22Rv1 (cell line): ENCODE measurements at regions not wholly inside any gene's neighbourhood (a gene's known extent, or its start where the extent isn't known, plus 50 kb on each side); places are given as distances from the start of the nearest gene placed in this dataset.

Experiments used
- ZFX ChIP-seq: fragments of 450-650 bp; IDR thresholded peaks from 2 replicates; pipeline ENCODE4 v1.6.1; 2017; ENCODE audit warnings: antibody characterized with exemption, borderline replicate concordance
- TF ChIP-seq, protein P1 (sequence below): fragments of 450-650 bp; IDR thresholded peaks from 2 replicates; pipeline ENCODE4 v1.5.1; 2017; ENCODE audit warnings: mild to moderate bottlenecking

DNA sequence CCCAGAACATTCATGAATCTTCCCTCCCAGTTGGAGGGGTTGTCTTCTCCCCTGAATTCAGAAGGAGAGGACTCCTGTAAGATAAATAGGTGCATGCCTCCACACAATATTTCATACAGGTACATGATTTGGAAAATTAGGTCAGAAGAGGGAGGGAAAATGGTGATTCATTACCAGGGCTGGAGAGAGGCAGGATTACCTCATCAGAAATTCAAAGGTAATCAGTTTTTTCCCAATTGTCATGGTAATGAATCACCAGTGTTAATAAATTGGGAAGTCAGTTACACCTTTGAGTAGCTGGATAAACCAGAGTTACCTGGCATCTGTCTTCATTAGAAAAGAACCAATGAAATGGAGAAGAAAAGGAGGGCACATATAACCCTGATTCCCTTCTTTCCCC is 128.5 kb downstream of the EN1 start:
- TF ChIP-seq, protein P1, sequence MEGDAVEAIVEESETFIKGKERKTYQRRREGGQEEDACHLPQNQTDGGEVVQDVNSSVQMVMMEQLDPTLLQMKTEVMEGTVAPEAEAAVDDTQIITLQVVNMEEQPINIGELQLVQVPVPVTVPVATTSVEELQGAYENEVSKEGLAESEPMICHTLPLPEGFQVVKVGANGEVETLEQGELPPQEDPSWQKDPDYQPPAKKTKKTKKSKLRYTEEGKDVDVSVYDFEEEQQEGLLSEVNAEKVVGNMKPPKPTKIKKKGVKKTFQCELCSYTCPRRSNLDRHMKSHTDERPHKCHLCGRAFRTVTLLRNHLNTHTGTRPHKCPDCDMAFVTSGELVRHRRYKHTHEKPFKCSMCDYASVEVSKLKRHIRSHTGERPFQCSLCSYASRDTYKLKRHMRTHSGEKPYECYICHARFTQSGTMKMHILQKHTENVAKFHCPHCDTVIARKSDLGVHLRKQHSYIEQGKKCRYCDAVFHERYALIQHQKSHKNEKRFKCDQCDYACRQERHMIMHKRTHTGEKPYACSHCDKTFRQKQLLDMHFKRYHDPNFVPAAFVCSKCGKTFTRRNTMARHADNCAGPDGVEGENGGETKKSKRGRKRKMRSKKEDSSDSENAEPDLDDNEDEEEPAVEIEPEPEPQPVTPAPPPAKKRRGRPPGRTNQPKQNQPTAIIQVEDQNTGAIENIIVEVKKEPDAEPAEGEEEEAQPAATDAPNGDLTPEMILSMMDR = no peak
- TF ChIP-seq ZFX = no peak
